Natural killer cell treated with Interleukin-12 subunit alpha and Interleukin-12 subunit beta and Interleukin-15 and Interleukin-18, amount 100 ng/mL, for 72 hours (primary cell): ENCODE measurements at regions not wholly inside any gene's neighbourhood (a gene's known extent, or its start where the extent isn't known, plus 50 kb on each side); places are given as distances from the start of the nearest gene placed in this dataset.
"Not testable (repeated sequence)": the region's sequence is repeated elsewhere in the genome, so short reads cannot be mapped to it uniquely, and the experiment has no call there.

Experiments
- ATAC-seq, 2 donors: fragments of 150-1000 bp; cut with Tn5 transposase in 1 of 2; sonication (Bioruptor Pico), chemical (Tn5 transposase) in 1 of 2; 2 replicates each; pipeline ENCODE4 v1.10.0; 2021
- DNase-seq: peaks from one replicate; pipeline ENCODE4 v3.0.0; 2022; ENCODE audit warnings: low spot score
- H3K27ac Mint-ChIP-seq, 2 donors: 1 replicate in 1 of 2; 2 replicates in 1 of 2; pipeline ENCODE4 v1.8.0; 2022; ENCODE audit warnings: mixed read lengths in 2 of 2, mild to moderate bottlenecking in 1 of 2, moderate library complexity in 1 of 2
- H3K27me3 Mint-ChIP-seq, 2 donors: 1 replicate in 1 of 2; 2 replicates in 1 of 2; pipeline ENCODE4 v1.8.0; 2022; ENCODE audit warnings: mixed read lengths in 2 of 2
- H3K36me3 Mint-ChIP-seq: one replicate; pipeline ENCODE4 v1.8.0; 2022; ENCODE audit warnings: mixed read lengths
- H3K4me1 Mint-ChIP-seq, 2 donors: 1 replicate in 1 of 2; 2 replicates in 1 of 2; pipeline ENCODE4 v1.8.0; 2022; ENCODE audit warnings: low read depth in 2 of 2, mixed read lengths in 2 of 2, mild to moderate bottlenecking in 1 of 2
- H3K4me3 Mint-ChIP-seq: one replicate; pipeline ENCODE4 v1.8.0; 2022; ENCODE audit warnings: mixed read lengths
- H3K9me3 Mint-ChIP-seq: 2 replicates; pipeline ENCODE4 v1.8.0; 2022; ENCODE audit warnings: mixed read lengths

- no peaks in the 10 kb centered on the region for H3K27me3 Mint-ChIP-seq
- DNase-seq (no peak), ATAC-seq (no peak)
- no peak overlapping the region for H3K4me3 Mint-ChIP-seq
- no peaks in the 10 kb centered on the region for H3K9me3 Mint-ChIP-seq
- no peaks in the 10 kb centered on the region for H3K36me3 Mint-ChIP-seq
- no peaks in the 10 kb centered on the region for H3K4me1 Mint-ChIP-seq
- H3K27ac Mint-ChIP-seq: no peak overlapping the region
These were observed 166.2 kb downstream of the TRIM43 start for GRCh38 chr2:95757988-95758387.

- H3K4me1 Mint-ChIP-seq: no peaks in the 10 kb centered on the region
- DNase-seq (no peak), ATAC-seq (no peak)
- no peaks in the 10 kb centered on the region for H3K36me3 Mint-ChIP-seq
- H3K9me3 Mint-ChIP-seq: no peaks in the 10 kb centered on the region
- no peak overlapping the region for H3K27ac Mint-ChIP-seq
- H3K27me3 Mint-ChIP-seq: no peaks in the 10 kb centered on the region
- no peak overlapping the region for H3K4me3 Mint-ChIP-seq
These were observed 167.9 kb downstream of the TRIM43 start for GRCh38 chr2:95759481-95760246.

- no peaks in the 10 kb centered on the region for H3K4me1 Mint-ChIP-seq
- no peaks in the 10 kb centered on the region for H3K9me3 Mint-ChIP-seq
These were observed 169.2 kb downstream of the TRIM43 start for GRCh38 chr2:95760806-95761525.

GRCh38 chr2:95761556-95761955, 169.8 kb downstream of the TRIM43 start:
- no peak overlapping the region for H3K27ac Mint-ChIP-seq
- no peak for DNase-seq
- no peak for ATAC-seq
- no peaks in the 10 kb centered on the region for H3K4me1 Mint-ChIP-seq
- H3K9me3 Mint-ChIP-seq: no peaks in the 10 kb centered on the region
- H3K27me3 Mint-ChIP-seq: no peaks in the 10 kb centered on the region
- H3K4me3 Mint-ChIP-seq: no peak overlapping the region
- no peaks in the 10 kb centered on the region for H3K36me3 Mint-ChIP-seq

More at GRCh38 chr2:95760806-95761525, 169.2 kb downstream of the TRIM43 start:
- Mint-ChIP-seq H3K27me3 (no peaks in the 10 kb centered on the region), H3K36me3 (no peaks in the 10 kb centered on the region), H3K27ac (no peak overlapping the region), H3K4me3 (no peak overlapping the region)
- ATAC-seq: no peak
- DNase-seq: no peak

GRCh38 chr2:95762023-95763021, 170.5 kb downstream of the TRIM43 start:
- not testable (repeated sequence) for H3K4me3 Mint-ChIP-seq, DNase-seq, H3K27me3 Mint-ChIP-seq, H3K9me3 Mint-ChIP-seq, H3K36me3 Mint-ChIP-seq, ATAC-seq, H3K4me1 Mint-ChIP-seq, H3K27ac Mint-ChIP-seq

DNA sequence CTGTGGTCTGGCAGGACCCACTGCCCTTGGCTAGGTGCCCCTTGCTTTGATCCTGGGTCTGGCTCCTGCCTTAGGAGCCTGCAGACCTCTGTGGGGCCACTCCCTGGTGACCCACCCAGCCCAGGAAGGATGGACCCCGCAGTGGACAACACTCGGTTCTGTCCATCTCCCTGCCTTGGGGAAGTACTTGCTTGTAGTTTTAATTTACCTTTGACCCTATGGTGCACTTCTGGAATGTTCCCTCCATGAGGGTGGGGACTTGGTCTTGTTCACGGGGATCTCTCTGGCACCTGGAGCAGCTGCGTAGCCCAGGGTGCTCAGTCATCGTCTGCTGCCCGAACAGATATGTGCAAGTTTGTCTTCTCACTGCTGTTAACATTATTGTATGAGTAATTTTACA, 171.3 kb downstream of the TRIM43 start:
- not testable (repeated sequence) for H3K4me1 Mint-ChIP-seq, H3K27ac Mint-ChIP-seq, H3K9me3 Mint-ChIP-seq, H3K27me3 Mint-ChIP-seq, ATAC-seq, H3K36me3 Mint-ChIP-seq, DNase-seq, H3K4me3 Mint-ChIP-seq

- H3K27ac Mint-ChIP-seq, DNase-seq, H3K9me3 Mint-ChIP-seq, H3K4me3 Mint-ChIP-seq, H3K4me1 Mint-ChIP-seq, H3K36me3 Mint-ChIP-seq, H3K27me3 Mint-ChIP-seq, ATAC-seq: not testable (repeated sequence)
These were observed 173.2 kb downstream of the TRIM43 start for GRCh38 chr2:95764966-95765365.

GRCh38 chr2:95765925-95766910, 174.4 kb downstream of the TRIM43 start:
- not testable (repeated sequence) for H3K9me3 Mint-ChIP-seq, H3K27ac Mint-ChIP-seq, H3K4me3 Mint-ChIP-seq, H3K27me3 Mint-ChIP-seq, ATAC-seq, H3K4me1 Mint-ChIP-seq, H3K36me3 Mint-ChIP-seq, DNase-seq

DNA sequence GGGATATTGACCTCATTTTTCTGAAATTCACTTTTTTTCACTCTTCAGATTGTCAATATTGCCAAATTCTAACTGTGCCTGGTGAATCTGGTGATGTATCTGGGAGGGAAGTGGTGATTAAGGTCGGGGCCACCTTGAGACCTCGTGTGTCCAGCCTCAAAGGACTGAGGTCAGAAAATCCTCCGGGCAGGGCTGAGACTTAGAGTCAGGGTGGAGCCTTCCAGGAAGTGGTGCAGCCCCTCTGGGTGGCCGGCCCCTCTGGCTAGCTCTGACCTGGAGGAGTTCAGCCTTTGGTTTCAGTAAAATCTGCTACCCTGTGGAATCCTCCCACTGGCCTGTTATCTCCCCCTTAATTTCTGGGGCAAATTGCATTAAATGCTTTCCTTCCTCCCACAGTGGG, 175.7 kb downstream of the TRIM43 start:
- H3K27me3 Mint-ChIP-seq, ATAC-seq, H3K9me3 Mint-ChIP-seq, DNase-seq, H3K36me3 Mint-ChIP-seq, H3K4me1 Mint-ChIP-seq, H3K4me3 Mint-ChIP-seq, H3K27ac Mint-ChIP-seq: not testable (repeated sequence)

- not testable (repeated sequence) for H3K4me3 Mint-ChIP-seq, H3K27me3 Mint-ChIP-seq, H3K9me3 Mint-ChIP-seq, ATAC-seq, H3K27ac Mint-ChIP-seq, H3K36me3 Mint-ChIP-seq, DNase-seq, H3K4me1 Mint-ChIP-seq
These were observed 176.1 kb downstream of the TRIM43 start for GRCh38 chr2:95767950-95768349.

GRCh38 chr2:95769256-95769655, 177.5 kb downstream of the TRIM43 start:
- H3K27me3 Mint-ChIP-seq, H3K4me1 Mint-ChIP-seq, ATAC-seq, H3K9me3 Mint-ChIP-seq, H3K27ac Mint-ChIP-seq, DNase-seq, H3K36me3 Mint-ChIP-seq, H3K4me3 Mint-ChIP-seq: not testable (repeated sequence)

DNA sequence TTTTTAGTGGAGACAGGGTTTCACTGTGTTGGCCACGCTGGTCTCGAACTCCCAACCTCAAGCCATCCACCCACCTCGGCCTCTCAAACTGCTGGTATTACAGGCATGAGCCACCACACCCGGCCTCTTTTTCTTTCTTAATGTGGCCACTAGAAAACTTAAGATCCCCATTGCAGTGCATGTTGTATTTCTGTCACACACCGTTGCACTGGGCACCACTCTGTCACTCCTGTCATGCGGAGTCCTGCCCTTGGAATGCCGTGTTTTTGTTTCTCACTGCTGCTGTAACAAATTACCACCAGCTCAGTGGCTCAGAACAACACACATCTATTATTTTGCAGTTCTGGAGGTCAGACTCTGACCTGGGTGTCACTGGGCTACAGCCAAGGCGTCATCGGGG, 178.9 kb downstream of the TRIM43 start:
- not testable (repeated sequence) for H3K27ac Mint-ChIP-seq, H3K27me3 Mint-ChIP-seq, H3K9me3 Mint-ChIP-seq, H3K36me3 Mint-ChIP-seq, ATAC-seq, DNase-seq, H3K4me1 Mint-ChIP-seq, H3K4me3 Mint-ChIP-seq
